Peyer's patch (tissue), 4 donors: ENCODE measurements at regions not wholly inside any gene's neighbourhood (a gene's known extent, or its start where the extent isn't known, plus 50 kb on each side); places are given as distances from the start of the nearest gene placed in this dataset.

Source experiments
- DNase-seq, 3 donors: peaks; one replicate each; pipeline ENCODE4 v3.0.0-alpha.2; 2017 to 2019
- H3K27ac ChIP-seq, 4 donors: fragments of 200-600 bp; sonication (generic); one replicate each; pipeline ENCODE4 v1.5.1; 2016 to 2019
- H3K27me3 ChIP-seq, 2 donors: fragments of 200-600 bp; sonication (generic); one replicate each; pipeline ENCODE4 v1.5.1; 2019
- H3K36me3 ChIP-seq, 3 donors: fragments of 200-600 bp; sonication (generic); one replicate each; pipeline ENCODE4 v1.5.1; 2016 to 2019
- H3K4me1 ChIP-seq, 4 donors: fragments of 200-600 bp; sonication (generic); one replicate each; pipeline ENCODE4 v1.5.1; 2016 to 2019
- H3K4me3 ChIP-seq, 4 donors: fragments of 200-600 bp; sonication (generic); 1 replicate in 3 of 4; 2 replicates in 1 of 4; pipeline ENCODE4 v1.5.1; 2016 to 2019; ENCODE audit warnings: mild to moderate bottlenecking in 1 of 4
- H3K9me3 ChIP-seq, 4 donors: fragments of 200-600 bp; sonication (generic); one replicate each; pipeline ENCODE4 v1.5.1; 2016 to 2019; ENCODE audit warnings: mild to moderate bottlenecking in 1 of 4
- POLR2A ChIP-seq, 2 donors: fragments of 450-650 bp; IDR thresholded peaks; one replicate each; pipeline ENCODE4 v1.5.1; 2017; ENCODE audit warnings: antibody characterized with exemption in 2 of 2, mild to moderate bottlenecking in 2 of 2, moderate library complexity in 2 of 2
- TF ChIP-seq, protein P1 (sequence below), 6 experiments: fragments of 450-650 bp in 4 of 6; fragments of 200-600 bp in 2 of 6; sonication (generic) in 1 of 6; IDR thresholded peaks; one replicate each; pipeline ENCODE4 v1.5.1; 2017 to 2019; ENCODE audit warnings: antibody characterized with exemption in 6 of 6, mild to moderate bottlenecking in 3 of 6, moderate library complexity in 1 of 6

- H3K27me3 ChIP-seq: no peaks in the 10 kb centered on the region
- no peaks in the 10 kb centered on the region for H3K4me1 ChIP-seq
- DNase-seq: peak in 1 of 3 donors; percentile 53
These were observed 940.0 kb downstream of the SH3BGRL start for GRCh38 chrX:82141942-82142341.

GRCh38 chrX:82161195-82161594 lies 959.3 kb downstream of the SH3BGRL start:
- Histone ChIP-seq H3K4me1 (no peaks in the 10 kb centered on the region), H3K36me3 (no peaks in the 10 kb centered on the region), H3K4me3 (no peak overlapping the region), H3K27ac (no peak overlapping the region), H3K27me3 (no peaks in the 10 kb centered on the region), H3K9me3 (no peaks in the 10 kb centered on the region)
- no peak for TF ChIP-seq POLR2A (IDR thresholded peaks at IDR 0.05)
- TF ChIP-seq, protein P1, sequence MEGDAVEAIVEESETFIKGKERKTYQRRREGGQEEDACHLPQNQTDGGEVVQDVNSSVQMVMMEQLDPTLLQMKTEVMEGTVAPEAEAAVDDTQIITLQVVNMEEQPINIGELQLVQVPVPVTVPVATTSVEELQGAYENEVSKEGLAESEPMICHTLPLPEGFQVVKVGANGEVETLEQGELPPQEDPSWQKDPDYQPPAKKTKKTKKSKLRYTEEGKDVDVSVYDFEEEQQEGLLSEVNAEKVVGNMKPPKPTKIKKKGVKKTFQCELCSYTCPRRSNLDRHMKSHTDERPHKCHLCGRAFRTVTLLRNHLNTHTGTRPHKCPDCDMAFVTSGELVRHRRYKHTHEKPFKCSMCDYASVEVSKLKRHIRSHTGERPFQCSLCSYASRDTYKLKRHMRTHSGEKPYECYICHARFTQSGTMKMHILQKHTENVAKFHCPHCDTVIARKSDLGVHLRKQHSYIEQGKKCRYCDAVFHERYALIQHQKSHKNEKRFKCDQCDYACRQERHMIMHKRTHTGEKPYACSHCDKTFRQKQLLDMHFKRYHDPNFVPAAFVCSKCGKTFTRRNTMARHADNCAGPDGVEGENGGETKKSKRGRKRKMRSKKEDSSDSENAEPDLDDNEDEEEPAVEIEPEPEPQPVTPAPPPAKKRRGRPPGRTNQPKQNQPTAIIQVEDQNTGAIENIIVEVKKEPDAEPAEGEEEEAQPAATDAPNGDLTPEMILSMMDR (IDR thresholded peaks at IDR 0.05): no peak
- no peak for DNase-seq

More at GRCh38 chrX:82141942-82142341, 940.0 kb downstream of the SH3BGRL start:
- no peaks in the 10 kb centered on the region for H3K36me3 ChIP-seq
- TF ChIP-seq, protein P1 (IDR thresholded peaks at IDR 0.05): no peak
- TF ChIP-seq POLR2A (IDR thresholded peaks at IDR 0.05): no peak
- no peak overlapping the region for H3K27ac ChIP-seq
- H3K9me3 ChIP-seq: no peaks in the 10 kb centered on the region
- no peak overlapping the region for H3K4me3 ChIP-seq

- Histone ChIP-seq H3K4me3 (no peak overlapping the region), H3K27me3 (no peaks in the 10 kb centered on the region), H3K4me1 (no peaks in the 10 kb centered on the region), H3K9me3 (no peaks in the 10 kb centered on the region), H3K27ac (no peak overlapping the region), H3K36me3 (no peaks in the 10 kb centered on the region)
- TF ChIP-seq, protein P1 (IDR thresholded peaks at IDR 0.05): no peak
- no peak for TF ChIP-seq POLR2A (IDR thresholded peaks at IDR 0.05)
- DNase-seq: no peak
These were observed 961.8 kb downstream of the SH3BGRL start for GRCh38 chrX:82163701-82164100.

DNA sequence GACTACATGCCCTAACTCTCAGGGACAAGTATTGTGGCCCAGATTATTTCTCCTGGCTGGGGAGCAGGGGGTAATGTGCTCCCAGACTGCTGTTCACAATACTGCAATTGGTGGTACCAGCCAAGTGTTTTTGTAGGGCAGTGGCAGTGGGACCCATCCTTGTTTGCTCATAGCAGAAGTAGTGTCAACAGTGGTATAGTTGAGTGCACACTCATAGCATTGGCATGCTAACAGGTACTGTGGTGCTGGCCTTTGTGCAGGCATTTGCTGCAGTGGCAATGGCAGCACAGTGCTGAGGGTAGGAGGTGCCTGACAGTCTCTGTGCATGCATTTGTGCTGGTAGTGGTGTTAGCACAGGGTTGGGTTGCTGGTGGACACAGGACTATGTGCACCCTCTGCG lies 995.0 kb downstream of the SH3BGRL start:
- H3K9me3 ChIP-seq: no peaks in the 10 kb centered on the region
- DNase-seq: no peak
- H3K4me1 ChIP-seq: no peaks in the 10 kb centered on the region
- H3K4me3 ChIP-seq: no peak overlapping the region
- H3K27ac ChIP-seq: no peak overlapping the region
- H3K27me3 ChIP-seq: no peaks in the 10 kb centered on the region
- TF ChIP-seq, protein P1 (IDR thresholded peaks at IDR 0.05): no peak
- TF ChIP-seq POLR2A (IDR thresholded peaks at IDR 0.05): no peak
- no peaks in the 10 kb centered on the region for H3K36me3 ChIP-seq

GRCh38 chrX:82208975-82209374 lies 1007.1 kb downstream of the SH3BGRL start:
- no peak for TF ChIP-seq POLR2A (IDR thresholded peaks at IDR 0.05)
- TF ChIP-seq, protein P1 (IDR thresholded peaks at IDR 0.05): no peak
- Histone ChIP-seq H3K36me3 (no peaks in the 10 kb centered on the region), H3K4me1 (no peaks in the 10 kb centered on the region), H3K27ac (no peak overlapping the region), H3K4me3 (no peak overlapping the region), H3K9me3 (no peaks in the 10 kb centered on the region), H3K27me3 (no peaks in the 10 kb centered on the region)
- no peak for DNase-seq

- no peak overlapping the region for H3K4me3 ChIP-seq
- no peaks in the 10 kb centered on the region for H3K4me1 ChIP-seq
- DNase-seq: no peak
- no peaks in the 10 kb centered on the region for H3K27me3 ChIP-seq
- H3K9me3 ChIP-seq: no peaks in the 10 kb centered on the region
- no peaks in the 10 kb centered on the region for H3K36me3 ChIP-seq
- TF ChIP-seq POLR2A (IDR thresholded peaks at IDR 0.05): no peak
- TF ChIP-seq, protein P1 (IDR thresholded peaks at IDR 0.05): peak in 2 of 6 experiments; percentile 26 to 40
- no peak overlapping the region for H3K27ac ChIP-seq
These were observed 1016.5 kb downstream of the SH3BGRL start for GRCh38 chrX:82218361-82218760.
